ENCODE measurements at regions not wholly inside any gene's neighbourhood (a gene's known extent, or its start where the extent isn't known, plus 50 kb on each side); places are given as distances from the start of the nearest gene placed in this dataset.

DNA sequence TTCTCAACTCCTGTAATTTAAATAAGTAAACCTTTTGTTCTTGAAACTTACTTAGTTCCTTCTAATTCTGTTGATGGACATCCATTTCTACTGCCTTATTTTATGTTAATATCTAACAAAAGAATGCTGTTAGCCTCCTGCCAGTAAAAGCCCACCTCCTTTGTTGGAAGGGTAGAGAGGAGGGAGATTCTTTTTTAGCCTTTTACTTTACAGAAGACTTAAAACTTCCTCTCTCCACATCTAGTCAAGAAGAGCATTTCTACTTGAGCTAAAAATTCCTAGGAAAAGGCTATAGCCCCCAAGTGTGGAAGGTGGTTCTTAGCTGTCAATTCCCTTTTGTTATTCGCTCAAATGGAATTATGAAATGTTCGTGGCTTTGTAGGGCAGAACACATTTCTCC is 118.7 kb downstream of the ZIC3 start:
- Histone ChIP-seq H3K27ac (no peak overlapping the region), H3K9me3 (no peaks in the 10 kb centered on the region), H3K27me3 (no peaks in the 10 kb centered on the region), H3K4me3 (no peak overlapping the region), H3K36me3 (no peaks in the 10 kb centered on the region), H3K4me1 (no peaks in the 10 kb centered on the region)
- WGBS, 2 donors = 20 to 34% methylated on average over 2 of the region's 2 CpGs
- TF ChIP-seq EP300 (IDR thresholded peaks at IDR 0.05) (no peak), POLR2AphosphoS5 (IDR thresholded peaks at IDR 0.05) (no peak), POLR2A (IDR thresholded peaks at IDR 0.05) (no peak)
- TF ChIP-seq, protein P1, sequence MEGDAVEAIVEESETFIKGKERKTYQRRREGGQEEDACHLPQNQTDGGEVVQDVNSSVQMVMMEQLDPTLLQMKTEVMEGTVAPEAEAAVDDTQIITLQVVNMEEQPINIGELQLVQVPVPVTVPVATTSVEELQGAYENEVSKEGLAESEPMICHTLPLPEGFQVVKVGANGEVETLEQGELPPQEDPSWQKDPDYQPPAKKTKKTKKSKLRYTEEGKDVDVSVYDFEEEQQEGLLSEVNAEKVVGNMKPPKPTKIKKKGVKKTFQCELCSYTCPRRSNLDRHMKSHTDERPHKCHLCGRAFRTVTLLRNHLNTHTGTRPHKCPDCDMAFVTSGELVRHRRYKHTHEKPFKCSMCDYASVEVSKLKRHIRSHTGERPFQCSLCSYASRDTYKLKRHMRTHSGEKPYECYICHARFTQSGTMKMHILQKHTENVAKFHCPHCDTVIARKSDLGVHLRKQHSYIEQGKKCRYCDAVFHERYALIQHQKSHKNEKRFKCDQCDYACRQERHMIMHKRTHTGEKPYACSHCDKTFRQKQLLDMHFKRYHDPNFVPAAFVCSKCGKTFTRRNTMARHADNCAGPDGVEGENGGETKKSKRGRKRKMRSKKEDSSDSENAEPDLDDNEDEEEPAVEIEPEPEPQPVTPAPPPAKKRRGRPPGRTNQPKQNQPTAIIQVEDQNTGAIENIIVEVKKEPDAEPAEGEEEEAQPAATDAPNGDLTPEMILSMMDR (IDR thresholded peaks at IDR 0.05) = no peak
- DNase-seq = no peak
- intact Hi-C loops (cut with DNase I) = no loop called here

DNA sequence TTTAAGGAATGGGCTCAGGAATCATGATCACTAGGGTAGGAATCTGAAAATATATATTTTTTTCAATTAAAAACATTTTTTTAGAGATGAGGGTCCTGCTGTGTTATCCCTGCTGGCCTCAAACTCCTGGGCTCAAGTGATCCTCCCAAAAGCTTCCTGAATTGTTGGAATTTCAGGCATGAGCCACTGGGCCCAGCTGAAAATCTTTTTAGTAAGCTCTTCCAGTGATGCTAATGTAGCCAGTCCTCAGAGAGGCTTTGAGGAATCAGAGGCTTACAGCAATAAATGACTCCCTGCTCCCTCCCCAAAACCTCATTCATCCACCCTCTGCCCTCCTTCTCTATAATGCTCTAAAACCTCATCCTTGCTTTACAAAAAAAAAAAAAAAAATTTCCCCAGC is 129.5 kb downstream of the ZIC3 start:
- H3K4me3 ChIP-seq = no peak overlapping the region
- H3K27ac ChIP-seq = no peak overlapping the region
- intact Hi-C loops (cut with DNase I) = no loop called here
- H3K9me3 ChIP-seq = no peaks in the 10 kb centered on the region
- H3K4me1 ChIP-seq = no peaks in the 10 kb centered on the region
- H3K27me3 ChIP-seq = no peaks in the 10 kb centered on the region
- no peak for DNase-seq
- no peaks in the 10 kb centered on the region for H3K36me3 ChIP-seq
- TF ChIP-seq EP300 (IDR thresholded peaks at IDR 0.05) = no peak
- TF ChIP-seq POLR2A (IDR thresholded peaks at IDR 0.05) = no peak

DNA sequence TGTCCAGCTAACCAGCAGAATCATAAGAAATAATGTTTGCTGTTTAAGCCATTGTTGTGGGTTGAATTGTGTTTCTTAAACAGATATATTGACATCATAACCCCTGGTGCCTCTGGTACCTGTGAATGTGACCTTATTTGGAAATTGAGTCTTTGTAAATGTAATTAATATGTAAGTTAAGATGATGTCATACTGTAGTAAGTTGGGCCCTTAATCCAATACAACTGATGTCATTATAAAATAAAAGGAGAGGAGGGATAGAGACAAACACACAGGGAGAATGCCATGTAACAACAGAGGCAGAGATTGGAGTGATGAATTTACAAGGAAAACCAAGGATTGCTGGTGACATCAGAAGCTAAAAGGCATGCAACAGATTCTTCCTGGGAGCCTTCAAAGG is 141.4 kb downstream of the ZIC3 start:
- Histone ChIP-seq H3K4me1 (no peaks in the 10 kb centered on the region), H3K9me3 (no peaks in the 10 kb centered on the region), H3K36me3 (no peaks in the 10 kb centered on the region), H3K27me3 (no peaks in the 10 kb centered on the region), H3K4me3 (no peak overlapping the region), H3K27ac (no peak overlapping the region)
- TF ChIP-seq EP300 (IDR thresholded peaks at IDR 0.05) = no peak
- TF ChIP-seq POLR2A (IDR thresholded peaks at IDR 0.05) = no peak
- TF ChIP-seq, protein P1 (IDR thresholded peaks at IDR 0.05) = no peak
- no peak for TF ChIP-seq POLR2AphosphoS5 (IDR thresholded peaks at IDR 0.05)
- DNase-seq = no peak
- intact Hi-C loops (cut with DNase I) = no loop called here

DNA sequence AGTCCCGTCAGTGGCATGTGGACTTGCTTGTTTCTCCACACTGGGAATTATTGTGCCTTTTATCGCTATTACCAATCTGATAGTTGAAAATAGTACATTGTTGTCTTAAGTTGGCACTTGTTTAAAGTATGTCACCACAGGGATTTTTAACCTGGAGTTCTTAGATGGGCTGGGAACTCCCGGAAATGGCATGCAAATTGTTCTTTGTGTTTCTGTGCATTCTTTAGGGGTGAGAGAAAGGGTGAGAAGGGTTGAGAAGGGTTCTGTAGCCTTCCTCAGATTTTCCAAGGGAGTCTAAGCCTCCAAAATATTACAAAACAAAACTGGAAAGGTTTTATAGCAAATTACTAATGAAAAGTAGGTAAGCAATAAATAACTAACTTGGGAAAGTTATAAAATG is 176.9 kb downstream of the ZIC3 start:
- H3K9me3 ChIP-seq = no peaks in the 10 kb centered on the region
- no peak overlapping the region for H3K4me3 ChIP-seq
- 83 to 86% methylated on average over 3 of the region's 3 CpGs for WGBS, 2 donors
- H3K27ac ChIP-seq = no peak overlapping the region
- TF ChIP-seq, protein P1 (IDR thresholded peaks at IDR 0.05) = no peak
- TF ChIP-seq POLR2AphosphoS5 (IDR thresholded peaks at IDR 0.05) (no peak), POLR2A (IDR thresholded peaks at IDR 0.05) (no peak), EP300 (IDR thresholded peaks at IDR 0.05) (no peak)
- no peaks in the 10 kb centered on the region for H3K4me1 ChIP-seq
- H3K27me3 ChIP-seq = no peaks in the 10 kb centered on the region
- intact Hi-C loops (cut with DNase I) = no loop called here
- no peaks in the 10 kb centered on the region for H3K36me3 ChIP-seq
- no peak for DNase-seq

DNA sequence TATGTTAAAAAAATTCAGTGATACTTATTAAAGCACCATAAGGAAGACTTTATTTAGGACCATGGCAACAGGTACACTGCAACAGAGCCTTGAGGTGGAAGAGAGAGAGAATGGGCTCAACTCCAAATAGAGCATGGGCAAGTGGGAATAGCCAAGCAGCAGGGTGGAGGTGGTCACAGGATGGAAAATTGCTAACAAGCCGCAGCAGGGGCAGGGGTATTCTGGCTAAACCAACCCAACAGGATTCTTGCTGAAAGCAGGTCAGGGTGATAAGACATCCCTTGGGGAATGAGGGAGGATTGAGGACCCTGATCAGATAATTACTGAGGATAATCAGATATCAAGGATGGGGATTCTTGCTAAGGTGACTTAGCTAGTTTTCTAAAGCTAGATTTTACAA is 177.5 kb downstream of the ZIC3 start:
- H3K27me3 ChIP-seq = no peaks in the 10 kb centered on the region
- H3K9me3 ChIP-seq = no peaks in the 10 kb centered on the region
- TF ChIP-seq, protein P1 (IDR thresholded peaks at IDR 0.05) = no peak
- no peak for TF ChIP-seq POLR2AphosphoS5 (IDR thresholded peaks at IDR 0.05)
- TF ChIP-seq POLR2A (IDR thresholded peaks at IDR 0.05) = no peak
- no peak for TF ChIP-seq EP300 (IDR thresholded peaks at IDR 0.05)
- no peaks in the 10 kb centered on the region for H3K4me1 ChIP-seq
- intact Hi-C loops (cut with DNase I) = no loop called here
- no peak for DNase-seq
- no peak overlapping the region for H3K27ac ChIP-seq
- H3K4me3 ChIP-seq = no peak overlapping the region
- 71 to 84% methylated on average over 1 of the region's 1 CpG for WGBS, 2 donors
- H3K36me3 ChIP-seq = no peaks in the 10 kb centered on the region
